HCT116 (cell line): ENCODE measurements at regions not wholly inside any gene's neighbourhood (a gene's known extent, or its start where the extent isn't known, plus 50 kb on each side); places are given as distances from the start of the nearest gene placed in this dataset.

ENCODE experiments used
- ATAC-seq: fragments of 200-7000 bp; cut with Tn5 transposase; 2 replicates; pipeline ENCODE4 v1.9.1; 2020; ENCODE audit warnings: mild to moderate bottlenecking, moderate library complexity
- BruUV-seq: library from RNA; stranded (reverse); fragments of 400-500 nt; replicated peaks from 2 replicates; lab custom pipeline; 2021; lab: Mats Ljungman, UMichigan
- CTCF ChIA-PET: fragments of 300-600 bp; sonication (Branson Sonifier 250); formaldehyde crosslinking; loops from one replicate; lab custom pipeline; 2021; ENCODE audit warnings: antibody characterized with exemption; lab: Charles Lee
- POLR2A ChIA-PET: fragments of 300-600, 350-600 bp; sonication (Branson Sonifier 250); formaldehyde crosslinking; loops from one replicate; lab custom pipeline; 2021; ENCODE audit warnings: antibody characterized with exemption; lab: Charles Lee
- RAD21 ChIA-PET, 2 experiments: fragments of 300-600 bp; sonication (Branson Sonifier 250); formaldehyde crosslinking; loops; one replicate each; lab custom pipeline; 2023; ENCODE audit warnings: low total read pairs in 2 of 2; ENCODE audit not compliant: uncharacterized antibody in 2 of 2, unreplicated experiment in 2 of 2, low non-redundant PET in 1 of 2; lab: Charles Lee
- DNase-seq: peaks from one replicate; pipeline ENCODE4 v3.0.0-alpha.2; 2010; ENCODE audit warnings: low read depth, low spot score
- H2AFZ ChIP-seq: fragments of 200-600 bp; shearing (Covaris generic), sonication (generic); 2 replicates; pipeline ENCODE4 v1.6.1; 2017; ENCODE audit warnings: low read depth, mixed run types, mixed read lengths, antibody characterized with exemption, low read length; ENCODE audit not compliant: poor library complexity, severe bottlenecking
- H3K27ac ChIP-seq: 2 replicates; pipeline ENCODE4 v1.5.1; 2012; ENCODE audit warnings: low read depth, low read length
- H3K27me3 ChIP-seq: fragments of 200-600 bp; sonication (generic); 2 replicates; pipeline ENCODE4 v1.6.1; 2016; ENCODE audit warnings: mixed run types, low read length, mixed read lengths; ENCODE audit not compliant: insufficient read depth
- H3K36me3 ChIP-seq, 2 experiments: fragments of 200-500 bp in 1 of 2; fragments of 200-600 bp in 1 of 2; sonication (Bioruptor generic) in 1 of 2; sonication (generic) in 1 of 2; 2 replicates each; pipeline versions ENCODE4 v1.5.1 to v1.6.1; 2014 to 2016; ENCODE audit warnings: low read length in 2 of 2, inconsistent platforms in 1 of 2, mixed read lengths in 1 of 2, mixed run types in 1 of 2; ENCODE audit not compliant: insufficient read depth in 2 of 2, control insufficient read depth in 1 of 2
- H3K4me1 ChIP-seq, 2 experiments: fragments of 200-600 bp in 1 of 2; sonication (generic) in 1 of 2; 2 replicates each; pipeline versions ENCODE4 v1.5.1 to v1.6.1; 2012 to 2017; ENCODE audit warnings: low read length in 2 of 2, inconsistent platforms in 1 of 2, mild to moderate bottlenecking in 1 of 2, mixed read lengths in 1 of 2, mixed run types in 1 of 2, moderate library complexity in 1 of 2; ENCODE audit not compliant: insufficient read depth in 2 of 2, control insufficient read depth in 1 of 2
- H3K4me2 ChIP-seq: fragments of 200-600 bp; sonication (generic); 2 replicates; pipeline ENCODE4 v1.6.1; 2017; ENCODE audit warnings: mixed run types, low read length, mixed read lengths
- H3K4me3 ChIP-seq, 2 experiments: fragments of 200-600 bp in 1 of 2; sonication (generic) in 1 of 2; replicated peaks in 1 of 2; 2 replicates each; pipeline ENCODE4 v1.5.1; 2011 to 2016; ENCODE audit warnings: low read length in 2 of 2, control low read depth in 1 of 2, low read depth in 1 of 2, mild to moderate bottlenecking in 1 of 2, mixed read lengths in 1 of 2, mixed run types in 1 of 2
- H3K79me2 ChIP-seq: fragments of 200-600 bp; sonication (generic); 2 replicates; pipeline ENCODE4 v1.6.1; 2017; ENCODE audit warnings: mild to moderate bottlenecking, mixed run types, low read length, moderate library complexity, mixed read lengths; ENCODE audit not compliant: insufficient read depth
- H3K9ac ChIP-seq: fragments of 200-600 bp; sonication (generic); 2 replicates; pipeline ENCODE4 v1.6.1; 2016; ENCODE audit warnings: low read length, mixed read lengths
- H3K9me2 ChIP-seq: fragments of 200-600 bp; sonication (generic), shearing (Covaris generic); 2 replicates; pipeline ENCODE4 v1.6.1; 2017; ENCODE audit warnings: mixed run types, mild to moderate bottlenecking, moderate library complexity; ENCODE audit not compliant: insufficient read depth
- H3K9me3 ChIP-seq, 2 experiments: fragments of 200-500 bp in 1 of 2; fragments of 200-600 bp in 1 of 2; sonication (Bioruptor generic) in 1 of 2; sonication (generic) in 1 of 2; 2 replicates each; pipeline ENCODE4 v1.6.1; 2014 to 2017; ENCODE audit warnings: low read length in 2 of 2, mixed read lengths in 2 of 2, inconsistent platforms in 1 of 2, low read depth in 1 of 2, mild to moderate bottlenecking in 1 of 2, mixed run types in 1 of 2, moderate library complexity in 1 of 2; ENCODE audit not compliant: control insufficient read depth in 1 of 2, insufficient read depth in 1 of 2
- H4K20me1 ChIP-seq: fragments of 200-600 bp; sonication (generic), shearing (Covaris generic); 2 replicates; pipeline ENCODE4 v1.6.1; 2017; ENCODE audit warnings: mixed run types, mild to moderate bottlenecking, moderate library complexity; ENCODE audit not compliant: insufficient read depth
- CBX3 ChIP-seq: IDR thresholded peaks from 2 replicates; pipeline ENCODE4 v1.6.1; 2012; ENCODE audit warnings: low read depth
- EGR1 ChIP-seq: IDR thresholded peaks from 2 replicates; pipeline ENCODE4 v1.6.1; 2012; ENCODE audit warnings: low read depth
- EZH2 ChIP-seq: fragments of 200-600 bp; sonication (generic); IDR thresholded peaks from 2 replicates; pipeline ENCODE4 v1.6.1; 2017; ENCODE audit warnings: antibody characterized with exemption, mixed run types
- EZH2phosphoT487 ChIP-seq: fragments of 200-600 bp; IDR thresholded peaks from 2 replicates; pipeline ENCODE4 v1.6.1; 2018; ENCODE audit warnings: antibody characterized with exemption, borderline replicate concordance
- FOSL1 ChIP-seq: IDR thresholded peaks from 2 replicates; pipeline ENCODE4 v1.6.1; 2012; ENCODE audit warnings: low read depth
- JUND ChIP-seq: IDR thresholded peaks from 2 replicates; pipeline ENCODE4 v1.6.1; 2012
- POLR2A ChIP-seq: IDR thresholded peaks from 2 replicates; pipeline ENCODE4 v1.7.0; 2011; ENCODE audit warnings: borderline replicate concordance; ENCODE audit not compliant: insufficient read depth, insufficient read length; ENCODE audit errors: extremely low read depth
- POLR2AphosphoS5 ChIP-seq: IDR thresholded peaks from 2 replicates; pipeline ENCODE4 v1.6.1; 2011; ENCODE audit warnings: mild to moderate bottlenecking, low read depth, low read length, moderate library complexity
- SIN3A ChIP-seq: IDR thresholded peaks from 2 replicates; pipeline ENCODE4 v1.6.1; 2012; ENCODE audit warnings: low read depth
- SP1 ChIP-seq: IDR thresholded peaks from 2 replicates; pipeline ENCODE4 v1.6.1; 2012; ENCODE audit warnings: low read depth
- SRF ChIP-seq: IDR thresholded peaks from 2 replicates; pipeline ENCODE4 v1.6.1; 2012; ENCODE audit warnings: low read depth
- TCF7L2 ChIP-seq: IDR thresholded peaks from 2 replicates; pipeline ENCODE4 v1.7.0; 2011; ENCODE audit warnings: borderline replicate concordance, inconsistent platforms; ENCODE audit not compliant: insufficient read depth, insufficient read length; ENCODE audit errors: extremely low read depth
- ZFX ChIP-seq: fragments of 450-650 bp; IDR thresholded peaks from 2 replicates; pipeline ENCODE4 v1.6.1; 2017
- ZNF274 ChIP-seq: fragments of 200-500 bp; sonication (Bioruptor generic); IDR thresholded peaks from 2 replicates; pipeline ENCODE4 v1.6.1; 2014; ENCODE audit warnings: mild to moderate bottlenecking, low read depth, low read length, inconsistent platforms
- intact Hi-C: fragments of 100-400 bp; cut with micrococcal nuclease; formaldehyde crosslinking; loops from 2 replicates; pipeline ENCODE4 v1.10.0; 2022
- TF ChIP-seq, protein P1 (sequence below): IDR thresholded peaks from 2 replicates; pipeline ENCODE4 v1.6.1; 2012
- TF ChIP-seq, protein P2 (sequence below): IDR thresholded peaks from 2 replicates; pipeline ENCODE4 v1.6.1; 2012
- TF ChIP-seq, protein P3 (sequence below): IDR thresholded peaks from 2 replicates; pipeline ENCODE4 v1.6.1; 2011; ENCODE audit warnings: mild to moderate bottlenecking, low read length, moderate library complexity; ENCODE audit not compliant: insufficient replicate concordance; ENCODE audit errors: extremely low read depth

DNA sequence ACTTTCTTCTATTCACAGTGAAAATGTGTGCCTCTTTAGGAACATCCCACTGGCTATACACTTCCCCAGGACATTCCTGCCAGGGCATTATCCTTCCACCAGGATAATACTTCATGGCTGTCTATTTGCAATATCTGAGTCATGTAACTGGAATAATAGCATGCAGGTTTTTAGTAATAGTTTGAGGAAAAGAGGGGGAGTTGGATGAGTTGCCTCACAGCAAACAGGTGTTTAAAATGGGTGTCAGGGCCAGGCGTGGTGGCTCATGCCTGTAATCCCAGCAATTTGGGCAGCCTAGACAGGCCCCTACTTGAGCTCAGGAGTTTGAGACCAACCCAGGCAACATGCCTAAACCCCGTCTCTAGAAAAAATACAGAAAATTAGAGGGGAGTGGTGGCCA, 585.9 kb downstream of the DIPK2A start:
- Histone ChIP-seq H3K9me2 (no peaks in the 10 kb centered on the region), H3K27ac (no peak overlapping the region), H3K4me3 (no peak overlapping the region), H4K20me1 (no peaks in the 10 kb centered on the region), H3K9ac (no peak overlapping the region), H3K79me2 (no peaks in the 10 kb centered on the region), H3K4me1 (no peaks in the 10 kb centered on the region), H3K9me3 (no peaks in the 10 kb centered on the region), H2AFZ (no peak overlapping the region), H3K4me2 (no peak overlapping the region), H3K36me3 (no peaks in the 10 kb centered on the region), H3K27me3 (no peaks in the 10 kb centered on the region)
- RAD21 ChIA-PET, result no interaction called here
- DNase-seq (no peak), ATAC-seq (no peak)
- POLR2A ChIA-PET, result no interaction called here
- intact Hi-C loops, result no loop called here
- CTCF ChIA-PET, result no interaction called here
- no TSS peak for BruUV-seq
- TF ChIP-seq SIN3A, result no peak
- TF ChIP-seq CBX3, result no peak
- TF ChIP-seq FOSL1, result no peak
- no peak for TF ChIP-seq POLR2A
- TF ChIP-seq POLR2AphosphoS5, result no peak
- TF ChIP-seq EGR1, result no peak
- TF ChIP-seq ZNF274, result no peak
- no peak for TF ChIP-seq SP1
- TF ChIP-seq EZH2phosphoT487, result no peak
- TF ChIP-seq, protein P1, sequence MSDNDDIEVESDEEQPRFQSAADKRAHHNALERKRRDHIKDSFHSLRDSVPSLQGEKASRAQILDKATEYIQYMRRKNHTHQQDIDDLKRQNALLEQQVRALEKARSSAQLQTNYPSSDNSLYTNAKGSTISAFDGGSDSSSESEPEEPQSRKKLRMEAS, result no peak
- no peak for TF ChIP-seq EZH2
- no peak for TF ChIP-seq TCF7L2
- TF ChIP-seq JUND, result no peak
- no peak for TF ChIP-seq SRF
- TF ChIP-seq, protein P2, sequence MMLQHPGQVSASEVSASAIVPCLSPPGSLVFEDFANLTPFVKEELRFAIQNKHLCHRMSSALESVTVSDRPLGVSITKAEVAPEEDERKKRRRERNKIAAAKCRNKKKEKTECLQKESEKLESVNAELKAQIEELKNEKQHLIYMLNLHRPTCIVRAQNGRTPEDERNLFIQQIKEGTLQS, result no peak
- TF ChIP-seq ZFX, result no peak
- TF ChIP-seq, protein P3, sequence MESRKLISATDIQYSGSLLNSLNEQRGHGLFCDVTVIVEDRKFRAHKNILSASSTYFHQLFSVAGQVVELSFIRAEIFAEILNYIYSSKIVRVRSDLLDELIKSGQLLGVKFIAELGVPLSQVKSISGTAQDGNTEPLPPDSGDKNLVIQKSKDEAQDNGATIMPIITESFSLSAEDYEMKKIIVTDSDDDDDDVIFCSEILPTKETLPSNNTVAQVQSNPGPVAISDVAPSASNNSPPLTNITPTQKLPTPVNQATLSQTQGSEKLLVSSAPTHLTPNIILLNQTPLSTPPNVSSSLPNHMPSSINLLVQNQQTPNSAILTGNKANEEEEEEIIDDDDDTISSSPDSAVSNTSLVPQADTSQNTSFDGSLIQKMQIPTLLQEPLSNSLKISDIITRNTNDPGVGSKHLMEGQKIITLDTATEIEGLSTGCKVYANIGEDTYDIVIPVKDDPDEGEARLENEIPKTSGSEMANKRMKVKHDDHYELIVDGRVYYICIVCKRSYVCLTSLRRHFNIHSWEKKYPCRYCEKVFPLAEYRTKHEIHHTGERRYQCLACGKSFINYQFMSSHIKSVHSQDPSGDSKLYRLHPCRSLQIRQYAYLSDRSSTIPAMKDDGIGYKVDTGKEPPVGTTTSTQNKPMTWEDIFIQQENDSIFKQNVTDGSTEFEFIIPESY, result no peak
